Stimulated activated CD4-positive, alpha-beta T cell treated with anti-CD3 and anti-CD28 coated beads, Interleukin-15, amount 100 ng/mL, for 1 hour (primary cell): ENCODE measurements at regions not wholly inside any gene's neighbourhood (a gene's known extent, or its start where the extent isn't known, plus 50 kb on each side); places are given as distances from the start of the nearest gene placed in this dataset.

Experiments used
- DNase-seq, 2 donors: peaks; one replicate each; pipeline ENCODE4 v3.0.0-alpha.2; 2020; ENCODE audit warnings: low read depth in 1 of 2, low spot score in 1 of 2

DNA sequence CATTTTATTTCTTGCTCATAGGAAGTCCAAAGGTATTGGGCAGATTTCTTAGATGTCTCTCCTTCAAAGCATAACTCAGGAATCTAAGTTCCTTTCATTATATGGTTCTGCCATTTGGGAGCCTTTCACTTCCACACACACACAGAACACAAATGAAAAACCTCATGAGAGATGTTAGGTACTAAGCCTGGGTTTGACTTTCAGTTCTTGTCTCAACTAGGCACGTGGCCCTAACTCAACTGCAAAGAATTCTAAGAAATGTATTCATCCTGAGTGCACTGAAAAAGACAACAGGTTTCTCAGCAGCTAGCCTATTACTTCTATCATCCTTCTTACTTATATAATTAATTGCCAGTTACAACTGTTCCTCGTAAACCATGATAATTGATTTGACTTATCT, 190.0 kb upstream of the SAMSN1 start:
- DNase-seq: no peak

DNA sequence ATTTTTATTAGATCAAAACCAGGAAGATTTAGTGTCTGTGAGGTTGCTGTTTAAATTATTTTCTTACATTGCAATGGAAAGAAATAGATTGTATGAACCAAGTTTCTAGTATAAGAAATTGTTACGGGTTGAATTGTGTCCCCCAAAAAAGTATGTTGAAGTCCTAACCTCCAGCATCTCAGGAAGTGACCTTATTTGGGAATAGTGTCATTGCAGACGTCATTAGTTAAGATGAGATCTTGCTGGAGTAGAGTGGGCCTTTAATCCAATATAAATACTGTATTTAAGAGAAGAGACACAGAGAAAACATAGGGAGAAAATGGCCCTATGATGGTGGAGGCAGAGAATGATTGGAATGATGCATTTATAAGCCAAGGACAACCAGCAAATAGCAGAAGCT, 188.7 kb upstream of the SAMSN1 start:
- DNase-seq: no peak

GRCh38 chr21:14734191-14734590, 188.1 kb upstream of the SAMSN1 start:
- no peak for DNase-seq

DNA sequence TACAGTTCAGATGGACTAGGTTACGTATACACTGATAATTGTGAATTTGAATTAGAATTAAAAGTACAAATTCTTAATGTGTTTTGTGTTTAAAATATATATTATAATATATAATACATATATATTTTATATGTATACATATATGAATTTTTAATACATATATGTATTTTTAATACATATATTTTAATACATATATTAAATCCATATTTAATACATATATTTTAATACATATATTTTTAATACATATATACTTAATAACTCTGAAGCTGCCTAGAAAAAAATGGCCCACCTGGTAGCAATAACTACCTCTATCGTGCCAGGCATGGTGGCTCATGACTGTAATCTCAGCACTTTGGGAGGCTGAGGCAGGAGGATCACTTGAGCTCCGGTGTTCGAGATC, 179.1 kb upstream of the SAMSN1 start:
- DNase-seq: no peak

GRCh38 chr21:14722841-14723483, 176.8 kb upstream of the SAMSN1 start:
- no peak for DNase-seq

GRCh38 chr21:14720237-14720636, 174.1 kb upstream of the SAMSN1 start:
- no peak for DNase-seq

DNA sequence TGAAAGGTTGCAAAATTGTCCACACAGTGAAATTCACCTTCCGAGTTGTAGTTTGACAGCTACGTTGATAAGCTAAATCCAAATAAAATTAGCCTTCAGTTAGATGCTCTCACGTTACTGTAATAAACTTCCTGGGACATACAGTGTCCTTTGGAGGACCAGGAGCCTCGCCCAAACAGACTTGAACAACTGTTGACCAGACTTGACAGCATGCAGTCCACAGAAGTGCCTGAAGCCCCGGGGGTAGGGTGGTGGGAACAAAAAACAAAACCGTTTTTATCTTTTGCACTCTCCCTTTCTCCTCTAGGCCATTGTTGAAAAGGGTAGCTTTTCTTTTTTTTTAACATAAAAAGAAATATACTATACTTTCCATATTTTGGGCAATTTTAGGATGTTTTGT, 172.8 kb upstream of the SAMSN1 start:
- DNase-seq: no peak

- DNase-seq: no peak
Observed at GRCh38 chr21:14716761-14717396, 170.8 kb upstream of the SAMSN1 start.

GRCh38 chr21:14713109-14713508, 167.0 kb upstream of the SAMSN1 start:
- no peak for DNase-seq

DNA sequence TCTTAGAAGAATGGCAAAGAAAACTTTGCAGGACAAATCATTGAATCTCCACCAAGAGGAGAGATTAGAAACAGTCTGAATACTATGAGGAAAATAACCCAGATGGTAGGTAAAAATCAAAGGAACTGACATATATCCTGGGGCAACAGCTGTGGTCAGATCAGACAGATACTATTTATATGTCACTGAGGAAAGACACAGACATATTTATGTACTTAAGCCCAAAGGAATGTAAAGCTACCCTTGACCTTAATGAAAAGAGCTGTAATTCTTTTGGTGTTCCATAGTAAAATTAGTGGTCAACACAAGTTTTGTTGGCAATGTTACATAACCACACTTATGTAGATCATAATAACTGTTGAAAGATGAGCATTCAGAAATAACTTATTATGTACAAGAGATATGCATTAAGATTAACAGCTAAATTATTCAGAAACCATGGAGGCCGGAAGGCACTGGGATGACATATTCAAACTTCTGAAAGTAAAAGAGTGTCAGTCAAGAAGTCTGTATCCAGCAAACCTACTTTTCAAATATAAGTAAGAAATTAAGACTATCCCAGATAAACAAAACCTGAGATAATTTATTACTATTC, 166.1 kb upstream of the SAMSN1 start:
- DNase-seq: no peak

DNA sequence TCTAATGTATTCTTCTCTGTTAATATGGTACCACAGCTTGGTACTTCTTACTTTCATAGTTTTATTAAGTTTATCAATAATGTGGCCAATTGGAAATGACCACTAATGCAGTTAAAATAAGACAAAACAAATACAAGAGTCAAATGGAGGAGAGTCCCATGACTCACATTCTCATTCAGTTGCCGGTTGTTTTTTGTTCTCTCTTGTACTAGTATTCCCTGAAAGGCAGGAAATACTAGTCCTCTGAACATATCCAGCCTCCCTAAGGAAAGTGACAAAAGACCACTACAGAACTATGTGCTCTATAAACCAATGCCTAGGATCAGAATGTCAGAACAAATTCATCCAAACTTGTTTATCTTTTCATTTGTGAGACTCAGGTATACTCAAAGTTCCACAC, 165.2 kb upstream of the SAMSN1 start:
- DNase-seq: no peak

DNA sequence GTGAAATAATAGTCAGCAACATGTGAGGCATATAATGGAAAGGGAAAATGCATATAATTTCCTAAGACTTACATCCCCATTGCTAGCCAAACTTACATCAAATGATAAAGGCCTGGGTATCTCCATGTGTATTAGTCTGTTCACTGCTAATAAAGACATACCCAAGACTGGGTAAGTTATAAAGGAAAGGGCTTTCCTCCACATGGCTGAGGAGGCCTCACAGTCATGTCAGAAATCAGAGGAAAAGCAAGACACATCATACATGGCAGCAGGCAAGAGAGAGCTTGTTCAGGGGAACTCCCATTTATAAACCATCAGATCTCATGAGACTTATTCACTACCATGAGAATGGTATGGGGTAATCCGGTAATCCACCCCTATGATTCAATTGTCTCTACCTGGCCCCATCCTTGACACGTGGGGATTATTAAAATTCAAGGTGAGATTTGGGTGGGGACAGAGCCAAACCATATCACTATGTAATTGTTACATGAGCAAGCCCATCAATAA, 161.5 kb upstream of the SAMSN1 start:
- no peak for DNase-seq

GRCh38 chr21:14706712-14707510, 160.8 kb upstream of the SAMSN1 start:
- DNase-seq: no peak

DNA sequence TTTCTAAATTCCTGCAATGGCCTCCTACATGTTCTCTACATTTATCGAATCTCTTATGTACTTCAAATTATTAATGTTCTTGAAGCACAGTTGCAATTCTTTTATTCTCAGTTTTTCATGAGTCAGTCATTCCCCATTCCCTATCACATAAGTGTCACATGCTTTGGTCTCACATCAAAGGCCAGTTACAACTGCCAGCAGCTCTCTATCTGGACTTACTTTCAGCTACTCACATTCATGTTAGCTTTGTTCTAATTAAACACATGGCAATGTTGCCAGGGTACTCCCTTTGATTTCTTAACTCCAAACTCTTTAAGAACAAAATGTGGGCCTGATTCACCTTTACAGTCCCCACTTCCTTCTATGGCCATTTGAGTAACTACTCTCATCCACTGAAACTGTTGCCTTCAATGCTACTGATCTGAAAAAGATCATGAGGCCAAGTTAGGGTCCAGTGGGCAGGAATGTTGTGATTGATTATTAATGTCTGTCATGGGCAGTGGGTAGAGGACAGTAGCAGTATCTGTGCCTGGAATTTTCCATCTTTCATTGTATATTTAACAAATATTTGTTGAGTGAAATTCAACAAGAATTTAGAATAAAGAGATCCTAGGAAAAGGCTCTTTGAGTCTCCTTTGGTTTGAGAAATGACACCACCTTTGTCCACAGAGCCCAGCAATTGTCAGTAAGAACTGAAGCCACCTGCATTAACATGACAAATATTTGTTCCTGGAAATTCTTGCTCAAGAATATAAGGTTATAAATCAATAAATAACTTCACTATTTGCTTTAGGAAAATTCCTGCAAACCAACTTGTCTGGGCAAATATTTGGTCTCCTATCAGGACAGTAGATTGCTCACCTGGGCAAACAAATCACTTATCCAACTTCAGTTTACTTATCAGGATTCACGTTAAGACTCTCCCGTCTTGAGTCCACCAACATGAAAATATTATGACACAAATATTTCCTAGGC, 153.6 kb upstream of the SAMSN1 start:
- no peak for DNase-seq

GRCh38 chr21:14697769-14698168, 151.7 kb upstream of the SAMSN1 start:
- DNase-seq: no peak

GRCh38 chr21:14694817-14695216, 148.7 kb upstream of the SAMSN1 start:
- no peak for DNase-seq

DNA sequence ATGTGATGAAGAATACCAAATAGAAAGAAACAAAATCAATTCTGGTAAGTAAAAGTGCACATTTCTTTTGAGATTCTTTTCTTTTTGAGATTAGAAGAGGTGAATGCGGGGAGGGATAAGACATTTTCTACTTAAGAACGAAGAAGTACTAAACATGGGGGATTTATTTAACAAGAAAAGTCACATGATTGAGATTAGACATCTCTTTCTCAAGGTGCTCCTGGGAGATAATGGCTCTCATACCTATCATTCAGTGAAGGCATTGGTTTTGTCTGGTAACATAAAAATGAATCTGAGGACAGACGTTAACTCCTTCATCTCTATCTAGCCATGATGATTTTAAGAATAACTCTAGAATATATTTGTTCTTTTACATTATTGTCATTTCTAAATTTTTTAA, 147.9 kb upstream of the SAMSN1 start:
- no peak for DNase-seq

- DNase-seq: no peak
Observed at GRCh38 chr21:14691914-14692313, 145.8 kb upstream of the SAMSN1 start.

- DNase-seq: no peak
Observed at GRCh38 chr21:14690886-14691285, 144.8 kb upstream of the SAMSN1 start.

DNA sequence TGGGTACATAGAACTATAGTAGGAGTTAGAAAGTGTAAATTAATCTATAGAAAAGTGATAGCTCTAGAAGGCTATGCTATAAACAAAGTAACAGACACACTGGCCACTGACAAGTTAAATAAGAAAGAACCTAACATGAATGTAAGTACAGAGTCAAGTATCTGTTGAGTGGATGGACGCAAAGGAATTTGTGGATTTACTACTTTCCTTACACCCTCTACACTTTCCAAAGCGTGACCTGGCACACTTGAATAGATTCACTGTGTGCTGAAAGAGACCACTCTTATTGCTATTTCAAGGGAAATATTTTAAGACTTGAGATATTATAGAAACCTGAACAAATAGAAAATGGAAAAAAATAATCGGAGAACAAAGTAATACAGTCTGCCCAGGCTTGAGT, 142.8 kb upstream of the SAMSN1 start:
- no peak for DNase-seq

- DNase-seq: no peak
Observed at GRCh38 chr21:14688412-14688811, 142.3 kb upstream of the SAMSN1 start.
